ENCODE measurements at regions not wholly inside any gene's neighbourhood (a gene's known extent, or its start where the extent isn't known, plus 50 kb on each side); places are given as distances from the start of the nearest gene placed in this dataset.

GRCh38 chr5:163913548-163913947 is 408.1 kb downstream of the MAT2B start:
- intact Hi-C loops (cut with micrococcal nuclease; ENCODE audit: unreplicated experiment) = no loop called here
- CTCF ChIA-PET = interaction anchor here (1.1 to 1.6 kb wide), 2 partner anchors 27 to 40 kb away, joined by 3 read pairs; no protein-coding TSS in a partner anchor

More at GRCh38 chr5:163913548-163913947, 408.1 kb downstream of the MAT2B start:
- H3K79me2 ChIP-seq (ENCODE audit: control insufficient read depth, insufficient read depth, low read length) = no peaks in the 10 kb centered on the region
- POLR2A ChIA-PET = no interaction called here
- H3K9me3 ChIP-seq (replicated peaks; ENCODE audit: control insufficient read depth, insufficient read depth, low read length) = no peaks in the 10 kb centered on the region; the same call in 2 of the 3 replicates
- no peak overlapping the region for H3K9ac ChIP-seq (ENCODE audit: control insufficient read depth, insufficient read depth, low read length)
- FAIRE-seq (no peak), DNase-seq (ENCODE audit: low read depth, low spot score) (no peak), ATAC-seq (no peak)
- H3K27me3 ChIP-seq (replicated peaks in 1 of 2; ENCODE audit: control insufficient read depth in 2 of 2, insufficient read depth in 2 of 2, low read length in 1 of 2) = no peaks in the 10 kb centered on the region
- H2AFZ ChIP-seq (ENCODE audit: control insufficient read depth, low read depth, low read length) = no peak overlapping the region
- H3K36me3 ChIP-seq (ENCODE audit: control insufficient read depth in 2 of 2, insufficient read depth in 2 of 2, low read length in 1 of 2) = no peaks in the 10 kb centered on the region
- TF ChIP-seq MXI1 (IDR thresholded peaks at IDR 0.05; ENCODE audit: low read depth, low read length) (no peak), CTCF (IDR thresholded peaks at IDR 0.05 in 2 of 3, conservative IDR thresholded peaks at IDR 0.05 in 1 of 3; ENCODE audit: control insufficient read depth in 2 of 3, extremely low read depth in 1 of 3, insufficient read depth in 1 of 3, low read depth in 3 of 3, low read length in 3 of 3) (peak in 1 of 3 experiments; percentile 19; a peak in 1 of 6 replicates), SMAD1 (IDR thresholded peaks at IDR 0.05; ENCODE audit: low read depth, partially characterized antibody) (no peak), BCLAF1 (IDR thresholded peaks at IDR 0.05) (no peak)
- no peak overlapping the region for H3K4me2 ChIP-seq (ENCODE audit: control insufficient read depth, insufficient read depth)
- RAD21 ChIA-PET (ENCODE audit: unreplicated experiment) = no interaction called here
- peaks cover 20% of the 10 kb centered on the region for H3K4me1 ChIP-seq (ENCODE audit: control insufficient read depth, insufficient read depth, low read length)
- SMC1A ChIA-PET (ENCODE audit: uncharacterized antibody, unreplicated experiment) = interaction anchor here (0.6 to 3.4 kb wide), 9 partner anchors 10 to 488 kb away, joined by 3 to 15 read pairs (median 3); no protein-coding TSS in a partner anchor
- 0% methylated on average over 3 of the region's 3 CpGs for WGBS (ENCODE audit: insufficient coverage, insufficient replicate concordance, low lambda C conversion rate, missing lambda C conversion rate)
- H3K27ac ChIP-seq (ENCODE audit: control insufficient read depth, insufficient read depth) = no peak overlapping the region
- BruUV-seq (replicated peaks) = no TSS peak
- H3K4me3 ChIP-seq = no peak overlapping the region
- H4K20me1 ChIP-seq (ENCODE audit: control insufficient read depth, insufficient read depth) = no peaks in the 10 kb centered on the region
- in situ Hi-C loops (cut with MboI) = no loop called here

Data from GM12878 (cell line).